Gastroesophageal sphincter (tissue), 4 donors: ENCODE measurements at regions not wholly inside any gene's neighbourhood (a gene's known extent, or its start where the extent isn't known, plus 50 kb on each side); places are given as distances from the start of the nearest gene placed in this dataset.
"Not testable (repeated sequence)": the region's sequence is repeated elsewhere in the genome, so short reads cannot be mapped to it uniquely, and the experiment has no call there.

Source experiments
- ATAC-seq: fragments of 150-250 bp; one replicate; pipeline ENCODE4 v1.9.1; 2016; ENCODE audit warnings: mild to moderate bottlenecking, moderate library complexity
- H3K27ac ChIP-seq, 4 donors: fragments of 200-600 bp; sonication (generic) in 3 of 4; 1 replicate in 3 of 4; 2 replicates in 1 of 4; pipeline ENCODE4 v1.5.1; 2016 to 2019
- H3K27me3 ChIP-seq: fragments of 200-600 bp; sonication (generic); one replicate; pipeline ENCODE4 v1.5.1; 2019
- H3K36me3 ChIP-seq, 2 donors: fragments of 200-600 bp; sonication (generic); one replicate each; pipeline ENCODE4 v1.5.1; 2019; ENCODE audit warnings: control low read depth in 1 of 2
- H3K4me1 ChIP-seq, 3 donors: fragments of 200-600 bp; sonication (generic); 1 replicate in 2 of 3; 2 replicates in 1 of 3; pipeline ENCODE4 v1.5.1; 2016 to 2019; ENCODE audit warnings: control low read depth in 2 of 3
- H3K4me3 ChIP-seq, 2 donors: fragments of 200-600 bp; sonication (generic); one replicate each; pipeline ENCODE4 v1.5.1; 2019; ENCODE audit warnings: mild to moderate bottlenecking in 1 of 2, moderate library complexity in 1 of 2
- H3K9me3 ChIP-seq, 3 donors: fragments of 200-600 bp; sonication (generic); one replicate each; pipeline ENCODE4 v1.5.1; 2017 to 2019; ENCODE audit warnings: control low read depth in 2 of 3
- CTCF ChIP-seq, 4 experiments: fragments of 200-600 bp in 2 of 4; fragments of 450-650 bp in 2 of 4; sonication (generic) in 1 of 4; IDR thresholded peaks; one replicate each; pipeline ENCODE4 v1.5.1; 2017 to 2019; ENCODE audit warnings: antibody characterized with exemption in 4 of 4, mild to moderate bottlenecking in 2 of 4, moderate library complexity in 2 of 4
- EP300 ChIP-seq: sonication (generic); formaldehyde crosslinking; IDR thresholded peaks from one replicate; pipeline ENCODE4 v1.6.1; 2017; ENCODE audit warnings: antibody characterized with exemption, mild to moderate bottlenecking
- POLR2A ChIP-seq, 2 donors: fragments of 450-650 bp; IDR thresholded peaks; one replicate each; pipeline ENCODE4 v1.6.1; 2017; ENCODE audit warnings: antibody characterized with exemption in 2 of 2, mild to moderate bottlenecking in 2 of 2, moderate library complexity in 1 of 2
- POLR2AphosphoS5 ChIP-seq: sonication (generic); formaldehyde crosslinking; IDR thresholded peaks from one replicate; pipeline ENCODE4 v1.6.1; 2017; ENCODE audit warnings: antibody characterized with exemption
- WGBS, 2 donors: methylation state at CpG; one replicate each; pipeline ENCODE4 v1.1.5; 2018; ENCODE audit warnings: low coverage in 1 of 2; 5-methylcytosine and 5-hydroxymethylcytosine counted together

- TF ChIP-seq CTCF (IDR thresholded peaks at IDR 0.05) (no peak), POLR2AphosphoS5 (no peak), EP300 (no peak), POLR2A (IDR thresholded peaks at IDR 0.05) (no peak)
- no peak for ATAC-seq
- no peak overlapping the region for H3K4me3 ChIP-seq
- no peak overlapping the region for H3K27ac ChIP-seq
- whole genome bisulfite sequencing, 2 donors: 50 to 79% methylated on average over 6 of the region's 6 CpGs
- H3K9me3 ChIP-seq: peaks cover 0 to 30% (median 0%) of the 10 kb centered on the region in 3 donors
- no peaks in the 10 kb centered on the region for H3K27me3 ChIP-seq
- H3K4me1 ChIP-seq: no peaks in the 10 kb centered on the region
- no peaks in the 10 kb centered on the region for H3K36me3 ChIP-seq
Measured at GRCh38 chr6:156425359-156426020, 351.7 kb upstream of the ARID1B start.

DNA sequence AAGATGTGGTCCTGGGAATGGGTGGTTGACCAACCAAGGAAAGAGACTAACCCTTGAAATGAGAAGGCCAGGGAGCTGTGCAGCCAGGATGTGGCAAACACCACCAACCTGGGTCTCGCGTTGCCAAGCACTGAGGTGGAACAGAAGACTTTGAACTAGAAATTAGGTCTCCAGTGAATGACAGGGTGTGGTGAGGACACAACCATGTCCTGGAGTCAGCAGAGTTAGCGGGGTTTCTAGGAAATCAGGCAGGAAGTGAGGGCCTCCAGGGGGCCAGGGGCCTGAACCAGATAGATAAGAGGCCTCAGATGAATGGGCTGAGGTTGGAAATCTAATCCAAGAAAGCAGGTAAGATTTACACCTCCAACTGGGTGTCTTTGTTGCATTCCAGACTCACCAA lies 353.3 kb upstream of the ARID1B start:
- Histone ChIP-seq H3K36me3 (no peaks in the 10 kb centered on the region), H3K27me3 (no peaks in the 10 kb centered on the region), H3K4me3 (no peak overlapping the region), H3K9me3 (peaks cover 0 to 30% (median 0%) of the 10 kb centered on the region in 3 donors), H3K27ac (no peak overlapping the region), H3K4me1 (no peaks in the 10 kb centered on the region)
- 70 to 83% methylated on average over 3 of the region's 3 CpGs for WGBS, 2 donors
- TF ChIP-seq EP300 (no peak), CTCF (IDR thresholded peaks at IDR 0.05) (no peak), POLR2A (IDR thresholded peaks at IDR 0.05) (no peak), POLR2AphosphoS5 (no peak)
- no peak for ATAC-seq

- 83 to 89% methylated on average over 2 to 3 of the region's 6 CpGs for WGBS, 2 donors
- peaks cover 0 to 30% (median 0%) of the 10 kb centered on the region in 3 donors for H3K9me3 ChIP-seq
- no peaks in the 10 kb centered on the region for H3K4me1 ChIP-seq
- no peak overlapping the region for H3K4me3 ChIP-seq
- H3K36me3 ChIP-seq: no peaks in the 10 kb centered on the region
- no peak for TF ChIP-seq POLR2AphosphoS5
- TF ChIP-seq EP300: no peak
- TF ChIP-seq CTCF (IDR thresholded peaks at IDR 0.05): no peak
- no peak for TF ChIP-seq POLR2A (IDR thresholded peaks at IDR 0.05)
- ATAC-seq: no peak
- no peak overlapping the region for H3K27ac ChIP-seq
- H3K27me3 ChIP-seq: no peaks in the 10 kb centered on the region
Measured at GRCh38 chr6:156423075-156423474, 354.1 kb upstream of the ARID1B start.

DNA sequence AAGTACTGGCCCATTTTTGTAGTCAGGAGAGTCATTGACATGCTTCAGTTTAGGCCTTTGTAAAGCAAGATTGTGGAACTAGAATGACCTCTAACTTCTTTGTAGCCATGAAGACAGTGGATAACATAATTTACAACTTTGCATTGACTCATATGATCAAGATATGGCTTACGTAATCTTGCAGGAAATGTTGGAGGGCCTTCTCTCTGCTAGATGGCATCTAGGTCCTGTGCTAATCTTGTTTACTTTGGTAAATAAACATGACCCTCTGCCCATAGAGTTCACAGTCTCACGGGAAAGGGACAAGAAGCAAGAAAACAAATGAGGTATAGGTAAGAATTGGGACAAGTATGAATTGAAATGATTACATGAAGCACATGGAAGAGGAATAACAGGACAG lies 355.2 kb upstream of the ARID1B start:
- ATAC-seq: no peak
- no peak for TF ChIP-seq POLR2AphosphoS5
- no peak for TF ChIP-seq CTCF (IDR thresholded peaks at IDR 0.05)
- TF ChIP-seq POLR2A (IDR thresholded peaks at IDR 0.05): no peak
- Histone ChIP-seq H3K27ac (no peak overlapping the region), H3K27me3 (no peaks in the 10 kb centered on the region), H3K9me3 (peaks cover 0 to 26% (median 0%) of the 10 kb centered on the region in 3 donors), H3K36me3 (no peaks in the 10 kb centered on the region), H3K4me1 (no peaks in the 10 kb centered on the region), H3K4me3 (no peak overlapping the region)
- 79 to 100% methylated on average over 2 of the region's 2 CpGs for WGBS, 2 donors

- not testable (repeated sequence) for ATAC-seq, H3K27ac ChIP-seq, H3K4me1 ChIP-seq, H3K27me3 ChIP-seq, H3K36me3 ChIP-seq, H3K4me3 ChIP-seq
- 17 to 54% methylated on average over 2 to 4 of the region's 5 CpGs for WGBS, 2 donors
- peaks cover 0 to 26% (median 0%) of the 10 kb centered on the region in 3 donors for H3K9me3 ChIP-seq
Measured at GRCh38 chr6:156421301-156421700, 355.9 kb upstream of the ARID1B start.
